Ovary (tissue), 3 donors: ENCODE measurements at regions not wholly inside any gene's neighbourhood (a gene's known extent, or its start where the extent isn't known, plus 50 kb on each side); places are given as distances from the start of the nearest gene placed in this dataset.

Experiments used
- CTCF ChIP-seq, 3 donors: fragments of 450-650 bp in 2 of 3; fragments of 200-600 bp in 1 of 3; IDR thresholded peaks; one replicate each; pipeline versions ENCODE4 v1.5.1 to v1.8.0; 2016 to 2022; ENCODE audit warnings: antibody characterized with exemption in 3 of 3, mild to moderate bottlenecking in 1 of 3
- POLR2A ChIP-seq: fragments of 450-650 bp; IDR thresholded peaks from one replicate; pipeline ENCODE4 v1.6.1; 2017; ENCODE audit warnings: antibody characterized with exemption, mild to moderate bottlenecking, moderate library complexity
- donor health status: DM: no; HTN: no; CAD: no.

GRCh38 chr2:221708902-221709301, 136.8 kb upstream of the EPHA4 start:
- TF ChIP-seq POLR2A: no peak
- TF ChIP-seq CTCF (IDR thresholded peaks at IDR 0.05): no peak
